ENCODE measurements at regions not wholly inside any gene's neighbourhood (a gene's known extent, or its start where the extent isn't known, plus 50 kb on each side); places are given as distances from the start of the nearest gene placed in this dataset.
"Not testable (repeated sequence)": the region's sequence is repeated elsewhere in the genome, so short reads cannot be mapped to it uniquely, and the experiment has no call there.

DNA sequence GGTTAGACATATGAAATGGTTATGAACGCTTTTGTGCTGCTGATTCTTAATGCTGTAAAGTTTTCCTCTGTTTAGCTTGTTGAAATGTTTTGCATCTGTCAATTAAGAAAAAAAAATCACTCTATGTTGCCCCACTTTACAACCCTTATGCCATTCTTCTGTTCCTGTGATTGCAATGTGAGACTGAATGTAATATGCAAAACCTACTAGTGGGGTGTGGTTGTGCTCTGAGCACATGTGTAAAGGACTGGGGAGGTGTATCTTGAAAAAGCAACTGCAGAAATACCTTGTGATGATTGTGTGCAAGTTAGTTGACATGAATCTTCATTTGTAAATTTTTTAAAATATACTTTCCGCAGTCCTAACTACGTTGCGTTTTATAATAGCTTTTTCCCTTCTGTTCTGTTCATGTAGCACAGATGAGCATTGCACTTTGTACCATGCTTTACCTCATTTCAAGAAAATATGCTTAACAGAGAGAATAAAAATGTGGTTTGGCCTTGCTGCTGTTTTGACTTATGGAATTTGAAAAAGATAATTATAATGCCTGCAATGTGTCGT, 357.0 kb upstream of the PIK3R1 start:
- 57 to 90% methylated on average over 5 of the region's 5 CpGs for WGBS, 2 donors (ENCODE audit: low coverage in 1 of 2)
- H3K27ac ChIP-seq, result no peak overlapping the region
- H3K36me3 ChIP-seq, result no peaks in the 10 kb centered on the region
- H3K27me3 ChIP-seq, result no peaks in the 10 kb centered on the region
- in situ Hi-C loops (cut with MboI; ENCODE audit: low pct_ligation_motif_present in 1 of 4, low pct_unique_long_range_greater_than_20kb in 1 of 4, low sequenced_read_pairs in 3 of 4) (no loop called here), intact Hi-C loops (cut with DNase I; ENCODE audit: low total_unique reads) (no loop called here)
- H3K9me3 ChIP-seq, result peaks cover 0 to 2% of the 10 kb centered on the region in 2 donors
- no peak for DNase-seq
- H3K4me1 ChIP-seq, result peaks cover 0 to 6% (median 0%) of the 10 kb centered on the region in 4 donors
- TF ChIP-seq POLR2AphosphoS5 (IDR thresholded peaks at IDR 0.05), result no peak
- no peak for TF ChIP-seq EP300 (IDR thresholded peaks at IDR 0.05; ENCODE audit: low read depth)
- TF ChIP-seq, protein P1, sequence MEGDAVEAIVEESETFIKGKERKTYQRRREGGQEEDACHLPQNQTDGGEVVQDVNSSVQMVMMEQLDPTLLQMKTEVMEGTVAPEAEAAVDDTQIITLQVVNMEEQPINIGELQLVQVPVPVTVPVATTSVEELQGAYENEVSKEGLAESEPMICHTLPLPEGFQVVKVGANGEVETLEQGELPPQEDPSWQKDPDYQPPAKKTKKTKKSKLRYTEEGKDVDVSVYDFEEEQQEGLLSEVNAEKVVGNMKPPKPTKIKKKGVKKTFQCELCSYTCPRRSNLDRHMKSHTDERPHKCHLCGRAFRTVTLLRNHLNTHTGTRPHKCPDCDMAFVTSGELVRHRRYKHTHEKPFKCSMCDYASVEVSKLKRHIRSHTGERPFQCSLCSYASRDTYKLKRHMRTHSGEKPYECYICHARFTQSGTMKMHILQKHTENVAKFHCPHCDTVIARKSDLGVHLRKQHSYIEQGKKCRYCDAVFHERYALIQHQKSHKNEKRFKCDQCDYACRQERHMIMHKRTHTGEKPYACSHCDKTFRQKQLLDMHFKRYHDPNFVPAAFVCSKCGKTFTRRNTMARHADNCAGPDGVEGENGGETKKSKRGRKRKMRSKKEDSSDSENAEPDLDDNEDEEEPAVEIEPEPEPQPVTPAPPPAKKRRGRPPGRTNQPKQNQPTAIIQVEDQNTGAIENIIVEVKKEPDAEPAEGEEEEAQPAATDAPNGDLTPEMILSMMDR (IDR thresholded peaks at IDR 0.05), result no peak
- no peak for TF ChIP-seq POLR2A (IDR thresholded peaks at IDR 0.05)
- H3K4me3 ChIP-seq, result no peak overlapping the region

DNA sequence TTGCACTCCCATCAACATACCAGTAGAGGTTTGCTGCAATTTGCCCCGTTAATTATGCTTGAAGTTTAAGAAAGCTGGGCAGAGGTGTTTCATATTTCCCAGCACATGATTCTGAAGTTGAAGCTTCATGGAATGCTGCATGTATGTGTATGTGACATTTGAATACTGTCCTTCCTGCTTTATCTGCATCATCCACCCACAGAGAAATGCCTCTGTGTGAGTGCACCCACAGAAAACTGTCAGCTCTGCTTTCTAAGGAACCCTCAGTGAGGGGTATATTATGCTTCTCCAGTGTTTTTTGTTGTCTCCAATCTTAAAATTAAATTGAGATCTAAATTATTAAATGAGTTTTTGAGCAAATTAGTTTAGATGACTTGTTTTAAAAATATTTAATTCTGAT, 358.1 kb upstream of the PIK3R1 start:
- peaks cover 0 to 6% (median 0%) of the 10 kb centered on the region in 4 donors for H3K4me1 ChIP-seq
- 90 to 100% methylated on average over 1 of the region's 1 CpG for WGBS, 2 donors (ENCODE audit: low coverage in 1 of 2)
- H3K9me3 ChIP-seq, result peaks cover 0 to 6% of the 10 kb centered on the region in 2 donors
- TF ChIP-seq POLR2A (IDR thresholded peaks at IDR 0.05) (no peak), POLR2AphosphoS5 (IDR thresholded peaks at IDR 0.05) (no peak), EP300 (IDR thresholded peaks at IDR 0.05; ENCODE audit: low read depth) (no peak)
- TF ChIP-seq, protein P1 (IDR thresholded peaks at IDR 0.05), result no peak
- no peaks in the 10 kb centered on the region for H3K36me3 ChIP-seq
- no peak overlapping the region for H3K27ac ChIP-seq
- intact Hi-C loops (cut with DNase I; ENCODE audit: low total_unique reads) (no loop called here), in situ Hi-C loops (cut with MboI; ENCODE audit: low pct_ligation_motif_present in 1 of 4, low pct_unique_long_range_greater_than_20kb in 1 of 4, low sequenced_read_pairs in 3 of 4) (no loop called here)
- DNase-seq, result no peak
- no peak overlapping the region for H3K4me3 ChIP-seq
- no peaks in the 10 kb centered on the region for H3K27me3 ChIP-seq

DNA sequence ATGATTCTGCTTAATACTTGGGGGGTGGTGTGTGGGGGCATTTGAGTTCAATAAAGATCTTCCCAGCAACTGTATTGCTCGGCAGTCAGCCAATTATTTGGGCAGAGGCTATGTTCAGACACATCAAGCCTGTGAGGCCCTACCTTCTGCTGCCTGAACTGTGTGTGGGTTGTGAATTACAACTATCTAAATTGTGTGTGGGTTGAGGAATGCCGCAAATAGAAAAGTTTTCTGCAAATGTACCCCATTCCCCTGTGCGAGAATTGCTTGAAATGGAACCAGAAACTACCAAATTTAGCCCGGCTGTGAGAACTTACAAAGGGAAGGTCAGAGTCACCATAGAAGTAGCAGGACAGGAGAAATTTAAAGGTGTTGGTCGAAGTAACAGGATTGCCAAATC, 360.0 kb upstream of the PIK3R1 start:
- Histone ChIP-seq H3K9me3 (peaks cover 0 to 6% of the 10 kb centered on the region in 2 donors), H3K27ac (no peak overlapping the region), H3K36me3 (no peaks in the 10 kb centered on the region), H3K27me3 (no peaks in the 10 kb centered on the region), H3K4me3 (no peak overlapping the region), H3K4me1 (peaks cover 0 to 6% (median 0%) of the 10 kb centered on the region in 4 donors)
- intact Hi-C loops (cut with DNase I; ENCODE audit: low total_unique reads), result no loop called here
- 76 to 87% methylated on average over 4 to 5 of the region's 5 CpGs for WGBS, 2 donors (ENCODE audit: low coverage in 1 of 2)
- DNase-seq, result no peak
- no peak for TF ChIP-seq POLR2AphosphoS5 (IDR thresholded peaks at IDR 0.05)
- no peak for TF ChIP-seq EP300 (IDR thresholded peaks at IDR 0.05; ENCODE audit: low read depth)
- TF ChIP-seq, protein P1 (IDR thresholded peaks at IDR 0.05), result no peak
- no peak for TF ChIP-seq POLR2A (IDR thresholded peaks at IDR 0.05)
- in situ Hi-C loops (cut with MboI; ENCODE audit: low pct_ligation_motif_present in 1 of 4, low pct_unique_long_range_greater_than_20kb in 1 of 4, low sequenced_read_pairs in 3 of 4), result no loop called here

DNA sequence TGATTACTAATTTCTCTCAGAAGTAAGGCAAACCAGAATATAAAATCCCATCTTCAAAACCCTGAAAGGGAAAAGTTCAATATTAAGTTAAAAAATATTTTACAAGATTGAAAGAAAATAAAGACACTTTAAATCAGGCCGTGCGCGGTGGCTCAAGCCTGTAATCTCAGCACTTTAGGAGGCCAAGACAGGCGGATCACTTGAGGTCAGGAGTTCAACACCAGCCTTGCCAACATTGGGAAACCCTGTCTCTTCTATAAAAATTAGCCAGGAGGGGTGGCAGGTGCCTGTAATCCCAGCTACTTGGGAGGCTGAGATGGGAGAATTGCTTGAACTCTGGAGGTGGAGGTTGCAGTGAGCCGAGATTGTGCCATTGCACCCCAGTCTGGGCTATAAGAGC, 364.6 kb upstream of the PIK3R1 start:
- H3K27ac ChIP-seq; in situ Hi-C loops (cut with MboI; ENCODE audit: low pct_ligation_motif_present in 1 of 4, low pct_unique_long_range_greater_than_20kb in 1 of 4, low sequenced_read_pairs in 3 of 4); H3K4me3 ChIP-seq; H3K27me3 ChIP-seq; DNase-seq; H3K9me3 ChIP-seq; H3K4me1 ChIP-seq; intact Hi-C loops (cut with DNase I; ENCODE audit: low total_unique reads); H3K36me3 ChIP-seq: not testable (repeated sequence)
- WGBS, 2 donors (ENCODE audit: low coverage in 1 of 2), result 79 to 100% methylated on average over 1 to 5 of the region's 5 CpGs

DNA sequence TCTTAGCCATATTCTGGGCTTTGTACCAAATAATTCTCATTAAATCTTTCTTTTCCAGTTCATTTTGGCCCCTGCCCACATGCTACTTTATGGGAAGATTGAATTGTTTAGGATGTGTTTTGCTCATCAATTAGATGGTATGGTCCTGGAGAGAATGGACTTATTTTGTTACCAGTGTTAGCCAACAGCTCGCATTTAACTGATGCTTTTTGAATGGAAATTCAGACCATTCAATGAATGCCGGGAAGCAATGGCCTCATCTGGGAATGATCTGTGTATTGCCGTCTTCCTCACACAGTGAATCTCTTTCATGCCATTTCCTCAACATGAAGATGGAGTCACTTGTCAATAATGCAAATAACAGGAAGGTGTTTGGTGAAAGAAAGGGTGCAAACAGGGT, 370.6 kb upstream of the PIK3R1 start:
- no peaks in the 10 kb centered on the region for H3K4me1 ChIP-seq
- in situ Hi-C loops (cut with MboI; ENCODE audit: low pct_ligation_motif_present in 1 of 4, low pct_unique_long_range_greater_than_20kb in 1 of 4, low sequenced_read_pairs in 3 of 4) (no loop called here), intact Hi-C loops (cut with DNase I; ENCODE audit: low total_unique reads) (loop anchor here (5.0 kb wide), 1 partner anchor 607 kb away; no protein-coding TSS in a partner anchor)
- DNase-seq, result no peak
- 90 to 92% methylated on average over 2 to 3 of the region's 3 CpGs for whole genome bisulfite sequencing, 2 donors (ENCODE audit: low coverage in 1 of 2)
- no peaks in the 10 kb centered on the region for H3K36me3 ChIP-seq
- no peaks in the 10 kb centered on the region for H3K9me3 ChIP-seq
- no peak overlapping the region for H3K27ac ChIP-seq
- H3K27me3 ChIP-seq, result no peaks in the 10 kb centered on the region
- no peak for TF ChIP-seq POLR2A (IDR thresholded peaks at IDR 0.05)
- no peak overlapping the region for H3K4me3 ChIP-seq
